ENCODE measurements at regions not wholly inside any gene's neighbourhood (a gene's known extent, or its start where the extent isn't known, plus 50 kb on each side); places are given as distances from the start of the nearest gene placed in this dataset.

DNA sequence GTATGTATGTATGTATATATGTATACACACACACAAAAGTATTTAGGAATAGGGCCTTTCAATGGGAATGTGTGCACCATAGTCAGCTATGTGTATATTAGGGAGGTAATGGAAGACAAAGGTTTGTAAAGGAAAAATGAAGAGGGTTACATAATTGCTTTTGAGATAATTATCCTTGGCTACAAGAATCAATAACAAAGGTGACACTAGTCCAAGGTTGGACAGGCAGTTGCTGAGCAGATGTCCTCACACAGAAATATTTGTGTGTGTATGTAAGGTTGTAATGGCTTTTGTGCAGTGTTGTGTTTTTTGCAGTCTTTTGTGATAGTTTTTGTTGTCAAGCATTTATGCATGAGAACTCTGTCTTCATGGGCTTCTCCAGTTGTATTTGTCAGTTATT, 157.9 kb upstream of the MARCKS start:
- Histone ChIP-seq H3K36me3 (no peaks in the 10 kb centered on the region), H3K9me3 (no peaks in the 10 kb centered on the region), H3K27ac (no peak overlapping the region), H3K4me3 (no peak overlapping the region), H3K4me1 (no peaks in the 10 kb centered on the region), H3K27me3 (no peaks in the 10 kb centered on the region)
- TF ChIP-seq, protein P1, sequence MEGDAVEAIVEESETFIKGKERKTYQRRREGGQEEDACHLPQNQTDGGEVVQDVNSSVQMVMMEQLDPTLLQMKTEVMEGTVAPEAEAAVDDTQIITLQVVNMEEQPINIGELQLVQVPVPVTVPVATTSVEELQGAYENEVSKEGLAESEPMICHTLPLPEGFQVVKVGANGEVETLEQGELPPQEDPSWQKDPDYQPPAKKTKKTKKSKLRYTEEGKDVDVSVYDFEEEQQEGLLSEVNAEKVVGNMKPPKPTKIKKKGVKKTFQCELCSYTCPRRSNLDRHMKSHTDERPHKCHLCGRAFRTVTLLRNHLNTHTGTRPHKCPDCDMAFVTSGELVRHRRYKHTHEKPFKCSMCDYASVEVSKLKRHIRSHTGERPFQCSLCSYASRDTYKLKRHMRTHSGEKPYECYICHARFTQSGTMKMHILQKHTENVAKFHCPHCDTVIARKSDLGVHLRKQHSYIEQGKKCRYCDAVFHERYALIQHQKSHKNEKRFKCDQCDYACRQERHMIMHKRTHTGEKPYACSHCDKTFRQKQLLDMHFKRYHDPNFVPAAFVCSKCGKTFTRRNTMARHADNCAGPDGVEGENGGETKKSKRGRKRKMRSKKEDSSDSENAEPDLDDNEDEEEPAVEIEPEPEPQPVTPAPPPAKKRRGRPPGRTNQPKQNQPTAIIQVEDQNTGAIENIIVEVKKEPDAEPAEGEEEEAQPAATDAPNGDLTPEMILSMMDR (IDR thresholded peaks at IDR 0.05): no peak
- no peak for DNase-seq
- intact Hi-C loops (cut with DNase I; ENCODE audit: low total_unique reads): no loop called here

DNA sequence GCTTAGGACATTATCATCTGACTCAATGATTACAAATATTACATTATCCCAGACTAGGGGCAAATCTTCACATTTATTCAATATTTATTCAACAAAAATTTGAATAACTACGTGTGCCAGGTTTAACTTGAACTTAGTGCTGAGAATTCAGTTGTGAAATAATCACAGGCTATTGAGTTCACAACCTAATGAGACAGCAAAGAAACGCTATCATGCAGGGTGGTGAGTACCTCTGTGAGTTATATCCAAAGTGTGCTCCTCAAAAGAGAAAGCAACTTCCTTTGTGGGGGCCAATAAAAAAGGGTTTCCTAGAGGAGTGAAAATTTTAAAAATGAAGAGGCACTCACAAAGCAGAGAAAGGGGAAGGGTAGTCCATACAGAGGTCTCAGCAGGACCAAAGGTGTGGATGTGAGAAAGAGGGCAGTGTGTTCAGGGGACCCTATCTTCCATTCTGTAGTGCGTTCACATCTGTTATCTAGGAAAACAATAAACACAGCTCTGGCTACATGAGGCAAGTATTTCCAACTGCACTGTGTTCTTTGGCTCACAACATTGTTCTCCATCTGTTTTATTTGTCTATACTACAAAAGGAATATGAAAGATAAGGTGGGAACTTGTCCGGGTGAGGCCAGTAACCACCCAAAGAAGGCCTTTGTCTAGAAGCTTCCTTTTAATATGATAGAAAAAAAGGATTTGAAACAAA, 155.4 kb upstream of the MARCKS start:
- Histone ChIP-seq H3K4me3 (no peak overlapping the region), H3K9me3 (no peaks in the 10 kb centered on the region), H3K36me3 (no peaks in the 10 kb centered on the region), H3K27ac (no peak overlapping the region), H3K27me3 (no peaks in the 10 kb centered on the region), H3K4me1 (no peaks in the 10 kb centered on the region)
- TF ChIP-seq, protein P1 (IDR thresholded peaks at IDR 0.05): no peak
- no peak for DNase-seq
- intact Hi-C loops (cut with DNase I; ENCODE audit: low total_unique reads): no loop called here

DNA sequence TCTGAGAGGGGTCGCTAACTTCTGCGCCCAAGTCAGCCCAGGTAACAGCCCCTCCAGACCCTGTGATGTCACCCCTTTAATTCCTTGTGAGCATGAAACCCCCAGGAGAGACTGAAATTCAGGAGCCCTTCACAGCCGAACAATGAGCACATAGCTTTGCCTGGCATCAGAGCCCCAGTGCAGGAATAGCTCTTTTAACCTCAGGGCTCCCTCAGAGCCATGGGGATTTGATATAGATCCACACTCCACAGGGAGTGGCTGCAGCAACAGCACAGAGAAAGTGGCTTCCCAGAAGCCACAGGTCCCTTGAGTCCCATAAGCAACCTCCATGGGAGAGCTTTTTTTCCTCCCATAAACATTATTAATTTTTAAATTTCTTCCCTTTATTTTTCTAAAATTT, 150.0 kb upstream of the MARCKS start:
- Histone ChIP-seq H3K27me3 (no peaks in the 10 kb centered on the region), H3K4me1 (no peaks in the 10 kb centered on the region), H3K4me3 (no peak overlapping the region), H3K27ac (no peak overlapping the region), H3K36me3 (no peaks in the 10 kb centered on the region), H3K9me3 (no peaks in the 10 kb centered on the region)
- intact Hi-C loops (cut with DNase I; ENCODE audit: low total_unique reads): no loop called here
- no peak for DNase-seq
- TF ChIP-seq, protein P1 (IDR thresholded peaks at IDR 0.05): no peak

DNA sequence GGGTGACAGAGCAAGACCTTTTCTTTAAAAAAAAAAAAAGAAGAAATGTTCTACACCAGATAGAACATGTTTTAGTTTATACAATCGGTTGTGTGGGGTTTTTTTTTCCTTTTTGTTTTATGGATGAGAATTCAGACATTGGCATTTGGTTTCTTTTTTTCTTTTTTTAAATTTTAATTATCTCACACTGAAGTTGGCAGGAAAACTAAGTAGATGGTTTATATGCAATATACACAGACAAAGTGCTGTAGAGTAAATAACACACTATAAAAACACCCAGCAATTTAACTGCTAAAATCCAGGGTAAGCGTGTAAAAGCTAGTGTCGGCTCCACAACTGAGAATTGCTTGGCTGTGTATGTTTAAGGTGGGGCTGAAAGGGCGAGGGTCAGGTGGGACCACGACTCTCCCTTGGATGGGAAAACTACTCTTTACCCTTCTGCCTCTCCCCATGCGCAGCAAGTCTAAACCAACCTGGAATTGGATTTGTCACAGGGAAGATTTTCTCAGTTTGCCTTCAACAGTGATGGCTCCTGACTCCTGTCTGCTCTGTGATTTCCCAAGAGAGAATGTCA, 147.1 kb upstream of the MARCKS start:
- no peak for DNase-seq
- Histone ChIP-seq H3K36me3 (no peaks in the 10 kb centered on the region), H3K9me3 (no peaks in the 10 kb centered on the region), H3K27me3 (no peaks in the 10 kb centered on the region), H3K4me1 (no peaks in the 10 kb centered on the region), H3K4me3 (no peak overlapping the region), H3K27ac (no peak overlapping the region)
- TF ChIP-seq, protein P1 (IDR thresholded peaks at IDR 0.05): no peak
- intact Hi-C loops (cut with DNase I; ENCODE audit: low total_unique reads): no loop called here

DNA sequence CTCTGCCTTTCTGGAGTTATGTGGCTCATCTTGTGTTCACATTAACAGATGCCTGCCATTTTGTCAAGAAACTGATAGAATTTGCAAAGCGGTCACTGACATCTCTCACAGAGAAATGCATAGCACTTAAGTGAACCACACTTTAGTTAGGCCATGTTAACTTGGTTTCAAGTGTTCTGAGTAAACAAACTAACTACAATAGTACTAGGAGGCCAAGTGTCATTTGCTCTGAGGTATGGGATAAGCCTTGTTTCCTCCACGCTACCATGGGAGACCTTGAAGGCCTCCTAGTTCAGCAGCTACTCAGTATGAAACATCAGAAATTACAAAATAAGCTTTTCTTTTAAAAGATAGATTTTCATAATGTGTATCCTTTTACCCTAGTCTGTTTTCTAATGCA, 143.5 kb upstream of the MARCKS start:
- H3K9me3 ChIP-seq: no peaks in the 10 kb centered on the region
- H3K36me3 ChIP-seq: no peaks in the 10 kb centered on the region
- TF ChIP-seq, protein P1 (IDR thresholded peaks at IDR 0.05): no peak
- no peak overlapping the region for H3K4me3 ChIP-seq
- intact Hi-C loops (cut with DNase I; ENCODE audit: low total_unique reads): no loop called here
- no peak for DNase-seq
- no peak overlapping the region for H3K27ac ChIP-seq
- no peaks in the 10 kb centered on the region for H3K4me1 ChIP-seq
- no peaks in the 10 kb centered on the region for H3K27me3 ChIP-seq

Measured in tibial artery (tissue), 4 donors.